HG03342 (cell line): ENCODE measurements at regions not wholly inside any gene's neighbourhood (a gene's known extent, or its start where the extent isn't known, plus 50 kb on each side); places are given as distances from the start of the nearest gene placed in this dataset.
"Not testable (repeated sequence)": the region's sequence is repeated elsewhere in the genome, so short reads cannot be mapped to it uniquely, and the experiment has no call there.

ENCODE experiments used
- ATAC-seq: cut with Tn5 transposase; IDR thresholded peaks from one replicate; pipeline ENCODE4 v1.9.1; 2021; ENCODE audit warnings: mild to moderate bottlenecking, moderate library complexity; ENCODE audit not compliant: unreplicated experiment

DNA sequence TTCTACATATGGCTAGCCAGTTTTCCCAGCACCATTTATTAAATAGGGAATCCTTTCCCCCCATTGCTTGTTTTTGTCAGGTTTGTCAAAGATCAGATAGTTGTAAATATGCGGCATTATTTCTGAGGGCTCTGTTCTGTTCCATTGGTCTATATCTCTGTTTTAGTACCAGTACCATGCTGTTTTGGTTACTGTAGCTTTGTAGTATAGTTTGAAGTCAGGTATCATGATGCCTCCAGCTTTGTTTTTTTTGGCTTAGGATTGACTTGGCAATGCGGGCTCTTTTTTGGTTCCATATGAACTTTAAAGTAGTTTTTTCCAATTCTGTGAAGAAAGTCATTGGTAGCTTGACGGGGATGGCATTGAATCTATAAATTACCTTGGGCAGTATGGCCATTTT is 60.0 kb upstream of the GPC3 start:
- not testable (repeated sequence) for ATAC-seq

DNA sequence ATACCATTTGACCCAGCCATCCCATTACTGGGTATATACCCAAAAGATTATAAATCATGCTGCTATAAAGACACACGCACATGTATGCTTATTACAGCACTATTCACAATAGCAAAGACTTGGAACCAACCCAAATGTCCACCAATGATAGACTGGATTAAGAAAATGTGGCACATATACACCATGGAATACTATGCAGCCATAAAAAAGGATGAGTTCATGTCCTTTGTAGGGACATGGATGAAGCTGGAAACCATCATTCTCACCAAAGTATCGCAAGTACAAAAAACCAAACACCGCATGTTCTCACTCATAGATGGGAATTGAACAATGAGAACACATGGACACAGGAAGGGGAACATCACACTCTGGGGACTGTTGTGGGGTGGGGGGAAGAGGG is 81.7 kb upstream of the GPC3 start:
- not testable (repeated sequence) for ATAC-seq

DNA sequence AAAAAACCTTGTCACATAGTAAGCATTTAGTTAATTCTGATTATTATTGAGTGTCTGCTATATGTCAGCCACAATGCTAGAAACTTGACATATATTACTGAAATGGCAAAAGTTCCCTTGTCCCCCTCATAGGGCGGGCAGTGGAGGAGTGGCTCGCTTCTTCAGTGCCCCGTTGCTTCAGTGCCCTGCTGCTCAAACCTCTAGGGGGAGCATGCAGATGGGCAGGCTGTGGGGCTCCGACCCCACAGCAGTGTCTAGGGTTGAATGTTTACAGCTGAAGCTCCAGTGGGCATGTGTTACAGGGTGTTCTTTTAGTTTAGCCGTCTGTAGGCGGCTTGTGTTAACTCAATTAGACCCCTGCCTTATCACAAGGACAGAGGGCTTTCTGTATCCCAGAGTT is 86.5 kb upstream of the GPC3 start:
- not testable (repeated sequence) for ATAC-seq

DNA sequence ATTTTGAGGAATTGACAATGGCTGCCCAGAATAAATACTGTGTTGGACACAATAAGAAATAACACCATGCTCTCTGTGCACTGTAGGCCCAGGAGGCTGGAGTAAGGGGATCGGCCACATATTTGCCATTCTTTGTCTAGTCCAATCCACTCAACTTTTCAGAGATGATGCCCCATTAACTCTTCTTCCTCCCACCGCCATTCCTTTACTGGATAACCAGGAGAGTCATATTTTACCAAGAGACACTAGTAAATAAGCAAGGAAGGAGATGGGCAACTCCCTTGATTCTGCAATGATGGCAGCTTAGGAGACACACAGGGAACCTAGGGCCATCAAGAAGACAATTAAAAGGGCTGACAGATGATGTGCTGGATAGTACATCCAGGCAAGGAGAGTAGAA is 87.9 kb upstream of the GPC3 start:
- no peak for ATAC-seq

DNA sequence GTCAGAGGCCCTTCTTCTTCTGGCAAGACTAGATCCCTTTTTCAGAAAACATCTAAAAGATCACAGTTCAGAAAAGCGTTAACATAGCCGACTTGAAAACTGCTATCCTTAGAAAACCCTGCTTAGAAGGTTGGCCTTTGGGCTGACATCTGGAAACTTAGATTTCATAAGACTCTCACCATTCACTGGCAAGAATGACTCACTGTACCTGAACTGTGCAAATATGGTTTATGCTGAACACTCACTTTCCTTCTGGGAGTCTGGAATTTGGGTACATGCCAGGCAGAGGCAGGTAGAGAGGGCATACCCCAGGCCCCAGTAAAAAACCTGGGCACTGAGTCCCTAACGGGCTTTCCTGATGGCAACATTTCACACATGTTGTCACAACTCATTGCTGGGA is 88.8 kb upstream of the GPC3 start:
- ATAC-seq = no peak

DNA sequence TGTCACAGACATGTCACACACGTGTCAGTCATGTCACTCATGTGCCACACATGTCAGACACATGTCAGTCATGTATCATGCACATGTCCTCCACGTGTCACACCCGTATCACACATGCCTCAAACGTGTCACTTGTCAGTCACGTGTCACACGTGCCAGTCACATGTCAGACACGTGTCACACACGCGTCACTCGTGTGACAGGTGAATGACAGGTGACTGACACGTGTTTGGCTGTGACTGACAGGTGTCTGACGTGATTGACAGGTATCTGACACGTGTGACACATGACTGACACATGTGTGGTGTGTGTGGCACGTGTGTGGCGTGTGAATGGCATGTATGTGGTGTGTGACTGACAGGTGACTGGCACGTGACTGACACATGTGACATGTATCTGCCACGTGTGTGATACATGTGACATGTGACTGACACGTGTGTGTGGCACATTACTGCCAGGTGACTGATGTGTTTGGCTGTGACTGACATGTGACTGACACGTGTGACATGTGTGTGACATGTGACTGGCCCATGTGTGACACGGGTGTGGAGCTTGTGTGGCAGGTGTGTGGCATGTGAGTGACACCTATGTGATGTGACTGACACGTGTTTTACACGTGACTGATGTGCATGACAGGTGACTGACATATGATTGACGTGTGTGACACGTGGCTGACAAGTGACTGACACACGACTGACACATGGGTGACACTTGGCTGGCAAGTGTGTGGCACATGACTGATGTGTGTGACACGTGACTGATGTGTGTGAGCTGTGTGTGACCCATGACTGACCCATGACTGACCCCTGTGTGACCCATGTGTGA is 90.7 kb upstream of the GPC3 start:
- ATAC-seq = no peak

DNA sequence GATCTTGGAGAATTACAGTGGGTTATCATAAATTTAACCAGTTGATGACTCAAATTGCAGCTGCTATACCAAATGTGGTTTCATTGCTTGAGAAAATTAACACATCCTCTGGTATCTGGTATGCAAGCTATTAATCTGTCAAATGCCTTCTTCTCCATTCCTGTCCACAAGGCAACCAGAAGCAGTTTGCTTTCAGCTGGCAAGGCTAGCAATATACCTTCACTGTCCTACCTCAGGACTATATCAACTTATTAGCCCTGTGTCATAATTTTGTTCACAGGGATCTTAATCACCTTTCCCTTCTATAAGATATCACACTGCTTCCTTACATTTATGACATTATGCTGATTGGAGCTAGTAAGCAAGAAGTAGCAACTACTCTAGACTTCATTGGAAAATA is 110.0 kb upstream of the GPC3 start:
- ATAC-seq = no peak

DNA sequence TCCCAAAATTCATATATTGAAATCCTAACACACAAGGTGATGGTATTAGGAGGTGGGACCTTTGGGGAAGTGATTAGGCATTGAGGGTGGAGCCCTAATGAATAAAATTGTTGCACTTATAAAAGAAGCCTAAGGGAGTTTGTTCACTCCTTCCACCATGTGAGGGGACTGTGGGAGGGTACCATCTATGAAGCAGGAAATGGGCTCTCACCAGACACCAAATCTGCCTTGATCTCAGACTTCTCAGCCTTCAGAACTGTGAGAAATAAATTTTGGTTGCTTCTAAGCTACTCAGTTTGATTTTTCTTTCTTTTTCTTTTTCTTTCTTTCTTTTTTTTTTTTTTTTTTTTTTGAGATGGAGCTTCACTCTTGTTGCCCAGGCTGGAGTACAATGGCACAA is 116.2 kb upstream of the GPC3 start:
- ATAC-seq = no peak

DNA sequence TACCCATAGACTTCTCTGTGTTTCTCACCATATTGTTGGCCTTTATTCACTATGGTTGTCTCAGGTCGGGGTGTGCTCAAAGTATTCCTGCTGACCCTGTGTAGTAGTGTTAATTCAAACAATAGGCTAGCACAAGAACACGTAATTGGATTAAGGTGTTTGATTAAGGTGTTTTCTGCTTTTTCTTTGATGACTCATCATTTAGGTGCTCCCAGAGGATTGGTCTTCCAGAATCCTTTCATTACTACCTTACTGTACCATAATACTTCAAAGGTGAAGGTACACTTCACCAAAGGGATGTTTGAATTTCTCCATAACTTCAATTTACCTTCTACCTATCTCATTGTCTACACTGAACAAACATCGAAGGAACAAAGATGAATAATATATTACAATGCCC is 121.7 kb upstream of the CCDC160 start:
- no peak for ATAC-seq

DNA sequence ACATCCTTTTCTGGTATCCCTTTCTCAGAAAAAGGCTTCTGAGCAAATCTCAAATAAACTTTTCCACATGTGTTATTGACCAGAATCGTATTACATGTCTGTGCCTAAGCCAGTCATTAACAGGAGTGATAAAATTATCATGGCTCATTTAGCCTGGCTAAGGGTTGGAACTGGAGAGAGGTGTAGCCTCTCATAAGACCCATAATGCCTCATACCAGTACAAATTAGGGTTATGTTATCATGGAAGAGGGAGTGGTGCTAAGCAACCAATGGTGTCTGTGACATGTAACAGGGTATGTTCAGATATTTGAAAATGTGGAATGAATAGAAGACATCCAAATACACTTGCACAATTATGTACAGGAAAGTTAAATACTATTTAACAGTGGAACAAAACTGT is 99.6 kb upstream of the CCDC160 start:
- no peak for ATAC-seq

DNA sequence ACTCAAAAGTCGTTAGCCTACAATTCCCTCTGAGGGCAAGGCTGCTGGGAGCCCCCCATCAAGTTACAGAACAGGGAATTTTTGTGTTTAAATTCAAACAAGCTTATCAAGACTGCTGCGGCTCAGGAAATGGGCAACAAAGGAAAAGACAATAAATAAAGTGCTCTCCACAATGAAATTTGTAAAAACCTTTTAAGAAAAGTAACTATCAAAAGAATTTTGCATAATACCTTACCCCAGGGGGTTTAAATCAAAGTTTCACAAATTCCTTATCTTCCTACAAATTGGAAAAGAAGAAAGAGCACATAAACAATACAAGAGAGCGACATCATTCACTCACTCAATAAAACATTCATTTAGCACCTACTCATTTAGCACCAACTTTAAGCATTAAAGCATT is 97.9 kb upstream of the CCDC160 start:
- ATAC-seq = no peak

DNA sequence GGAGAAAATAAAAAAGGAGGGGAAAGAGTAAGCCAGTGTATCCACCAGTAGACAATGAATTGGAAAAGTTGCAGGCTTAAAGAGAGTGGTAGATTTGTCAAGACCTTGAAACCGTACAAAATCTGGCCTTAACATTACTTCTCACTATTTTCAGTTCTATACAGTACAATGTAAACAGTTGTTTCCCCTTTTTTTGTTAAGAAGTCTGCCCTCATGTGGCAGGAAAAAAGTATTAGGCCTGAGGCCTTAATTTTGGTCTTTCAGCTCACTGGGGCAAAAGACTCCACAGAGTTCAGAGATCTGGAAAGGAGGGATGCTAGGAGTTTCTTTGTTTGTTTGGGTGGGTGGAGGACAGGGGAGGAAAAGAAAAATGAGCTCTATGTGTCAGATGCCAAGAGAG is 92.8 kb upstream of the CCDC160 start:
- ATAC-seq = peak; percentile 74

DNA sequence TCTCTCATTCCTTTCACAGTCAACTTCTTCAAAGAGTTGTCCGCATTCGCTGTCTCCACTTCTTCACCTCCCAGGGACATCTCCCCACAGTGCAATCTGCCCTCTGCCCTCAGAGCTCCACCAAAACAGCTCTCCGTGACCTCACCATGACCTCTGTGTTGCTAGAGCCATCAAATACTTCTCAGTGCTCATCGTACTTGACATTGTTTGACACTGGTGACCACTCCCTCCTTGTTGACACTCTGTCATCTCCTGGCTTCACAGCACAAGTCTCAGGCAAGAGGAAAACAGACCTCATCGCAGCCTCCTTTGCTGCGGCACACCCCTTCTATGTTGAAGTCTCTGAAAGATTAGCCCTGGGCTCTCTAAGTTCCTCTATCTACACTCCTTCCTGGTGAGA is 90.5 kb upstream of the CCDC160 start:
- ATAC-seq = no peak

DNA sequence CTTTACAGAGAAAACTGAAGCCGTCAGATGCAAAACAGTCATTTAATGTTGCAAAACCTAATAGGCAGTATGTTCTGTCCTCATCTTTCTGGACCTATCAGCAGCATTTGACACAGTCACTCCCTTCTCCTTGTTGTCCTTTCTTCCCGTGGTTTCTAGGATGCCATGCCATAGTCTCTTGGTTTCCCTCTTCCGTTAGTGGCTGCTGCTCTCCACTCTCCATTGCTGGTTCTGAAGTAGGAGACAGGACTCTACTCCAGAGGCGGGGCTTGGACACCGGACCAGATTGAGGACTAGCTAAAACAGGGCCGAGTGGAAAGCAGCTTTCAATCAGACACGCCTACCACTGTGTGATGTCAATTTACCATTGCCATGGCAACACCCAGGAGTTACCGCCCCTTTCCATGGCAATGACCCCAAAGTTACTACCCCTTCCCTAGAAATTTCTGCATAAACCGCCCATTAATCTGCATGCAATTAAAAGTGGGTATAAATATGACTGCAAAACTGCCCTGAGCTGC is 88.8 kb upstream of the CCDC160 start:
- no peak for ATAC-seq

DNA sequence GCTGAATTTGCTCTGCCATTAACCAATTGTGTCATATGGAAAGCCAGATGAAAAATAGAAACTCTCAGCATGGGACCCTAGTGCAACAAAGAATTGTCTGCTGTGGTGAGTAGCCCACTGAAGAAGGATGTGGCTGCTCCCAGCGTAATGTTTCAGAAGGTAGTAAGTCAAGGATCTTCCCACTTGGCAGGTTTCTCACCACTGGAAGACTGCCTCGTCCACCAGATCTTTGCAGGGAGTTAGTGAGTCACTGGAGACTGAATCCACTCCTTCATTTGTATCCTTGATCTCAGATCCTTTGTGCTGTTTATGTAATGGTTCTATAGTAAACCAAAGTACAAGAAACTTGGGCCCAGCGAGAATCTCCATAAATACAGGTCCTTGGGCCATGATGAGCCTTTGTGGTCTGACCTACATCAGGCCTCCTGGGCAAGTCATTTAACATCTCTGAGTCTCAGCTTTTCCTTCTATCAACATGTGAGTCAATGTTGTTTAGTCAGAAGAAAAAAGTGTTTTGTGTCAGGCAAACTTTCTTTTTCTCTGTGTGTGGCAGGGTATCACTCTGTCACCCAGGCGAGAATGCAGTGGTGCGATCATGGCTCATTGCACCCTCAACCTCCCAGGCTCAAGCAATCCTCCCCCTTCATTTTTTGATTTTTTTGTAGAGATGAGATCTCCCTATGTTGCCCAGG is 78.0 kb upstream of the CCDC160 start:
- no peak for ATAC-seq

DNA sequence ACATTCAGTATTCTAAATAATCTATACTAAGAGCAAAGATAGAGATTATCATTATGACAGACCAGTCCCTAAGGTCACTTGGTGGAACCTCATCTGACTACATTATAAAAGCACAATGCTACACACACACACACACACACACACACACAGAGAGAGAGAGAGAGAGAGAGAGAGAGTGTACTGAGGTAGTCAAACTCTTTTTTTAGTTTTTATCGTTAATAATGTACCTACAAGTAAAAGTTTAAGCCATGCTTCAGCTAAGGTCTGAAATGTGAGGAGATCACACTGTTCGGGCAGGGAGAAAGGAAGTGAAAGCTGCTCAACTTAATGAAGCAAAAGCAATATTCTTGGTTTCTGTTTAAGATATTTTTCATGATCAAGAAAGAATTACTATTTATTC is 75.8 kb upstream of the CCDC160 start:
- peak; percentile 88 for ATAC-seq

DNA sequence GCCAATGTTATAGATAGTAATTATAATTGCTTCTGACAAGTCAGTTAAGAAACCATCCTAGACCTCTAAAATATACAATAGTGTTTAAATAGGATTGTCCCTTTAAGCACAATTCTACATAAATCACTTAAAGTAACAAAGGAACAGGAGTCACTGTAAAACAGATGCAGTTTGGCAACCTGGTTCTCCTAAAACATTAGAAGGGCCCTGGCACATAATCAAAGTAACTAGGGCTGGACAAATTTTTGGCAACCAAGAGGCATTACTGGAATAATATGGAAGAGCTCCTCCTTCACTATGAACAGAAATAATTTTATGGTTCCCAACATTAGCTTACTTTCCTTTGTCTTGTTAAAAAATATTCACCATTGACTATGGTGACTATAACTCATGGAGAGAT is 75.0 kb upstream of the CCDC160 start:
- no peak for ATAC-seq

DNA sequence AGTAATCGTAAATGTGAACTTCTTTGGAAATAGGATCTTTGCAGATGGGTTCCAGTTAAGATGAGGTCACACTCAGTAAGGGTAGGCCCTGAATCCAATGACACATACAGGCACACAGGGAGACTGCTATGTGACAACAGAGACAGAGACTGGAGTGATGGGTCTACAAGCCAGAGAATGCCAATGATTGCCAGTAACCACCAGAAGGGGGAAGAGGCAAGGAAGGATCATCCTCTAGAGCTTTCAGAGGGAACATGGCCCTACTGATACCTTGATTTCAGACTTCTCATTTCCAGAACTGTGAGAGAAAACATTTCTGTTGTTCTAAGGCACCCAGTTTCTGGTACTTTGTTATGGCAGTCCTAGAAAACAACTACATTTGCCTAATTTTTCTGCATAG is 73.1 kb upstream of the CCDC160 start:
- ATAC-seq = no peak

DNA sequence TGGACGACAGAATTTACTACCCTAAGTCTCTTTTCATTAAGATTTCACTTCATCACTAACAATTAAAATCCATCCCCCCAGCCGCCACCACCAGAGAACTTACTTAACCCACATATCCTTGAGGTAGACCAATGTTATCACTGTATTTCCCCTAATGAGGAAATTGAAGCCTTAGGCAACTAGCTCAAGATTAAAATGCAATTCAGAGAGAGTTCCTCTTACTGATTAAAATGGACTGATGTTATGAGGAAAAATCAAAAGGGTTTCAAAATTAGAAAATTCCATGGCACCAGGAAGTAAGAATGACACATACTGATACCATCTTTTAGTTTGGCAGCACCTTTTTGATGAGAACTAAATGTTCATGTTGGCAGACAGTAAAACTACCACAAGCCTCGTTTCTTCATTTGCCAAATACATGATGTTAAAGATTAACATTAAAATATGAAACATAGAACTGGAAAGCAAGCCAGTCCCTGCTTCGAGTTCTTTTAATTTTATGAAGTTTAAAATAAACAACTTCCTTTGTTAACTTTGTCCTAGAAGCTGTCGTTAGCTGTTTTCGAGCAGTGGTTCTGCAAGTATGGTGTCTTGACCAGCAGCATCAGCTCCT is 69.3 kb upstream of the CCDC160 start:
- no peak for ATAC-seq

DNA sequence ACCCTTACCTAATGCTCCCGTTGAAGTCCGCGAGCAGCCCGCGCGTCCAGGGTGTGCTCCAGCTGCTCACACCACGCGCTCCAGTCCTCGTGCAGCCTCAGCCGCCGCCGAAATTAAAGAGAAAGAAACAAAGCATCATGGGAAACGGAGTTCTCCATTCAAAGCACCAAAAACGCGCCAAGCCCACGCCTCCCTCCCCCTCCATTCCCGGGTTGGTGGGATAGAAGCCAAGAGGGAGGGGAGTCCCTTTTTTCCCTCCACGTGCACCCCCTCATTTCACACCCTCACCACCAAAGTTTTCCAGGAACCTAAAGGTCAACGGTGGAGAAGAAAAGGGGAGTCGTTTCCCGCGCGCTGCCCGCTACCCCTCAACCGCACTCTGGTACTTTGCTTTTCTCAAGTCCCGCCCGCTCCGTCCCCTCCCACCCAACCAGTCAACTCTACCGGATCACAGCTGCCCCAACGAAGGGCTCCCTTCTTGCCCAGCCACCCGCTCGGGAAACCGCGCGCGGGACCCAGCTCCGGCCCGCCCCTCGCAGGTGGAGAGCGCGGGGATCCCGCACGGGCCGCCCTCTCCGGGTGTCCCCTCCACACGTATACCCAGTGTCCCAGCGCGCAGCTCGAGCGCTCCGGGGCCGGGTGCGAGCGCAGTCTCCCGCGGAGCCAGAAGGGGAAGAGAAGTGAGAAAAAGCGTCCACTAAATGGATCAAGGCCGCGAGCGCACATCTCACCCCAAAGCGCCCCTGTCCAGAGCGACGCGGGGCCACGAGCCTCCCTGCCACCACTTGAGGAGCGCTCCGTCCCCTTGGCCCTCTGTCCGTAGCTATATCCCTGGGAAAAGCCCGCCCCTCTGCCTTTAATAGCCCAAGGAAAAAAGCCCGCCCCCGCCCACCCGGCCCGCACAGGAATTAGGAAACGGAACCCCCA is 65.1 kb upstream of the CCDC160 start:
- ATAC-seq = peak; percentile 43
